ENCODE measurements at regions not wholly inside any gene's neighbourhood (a gene's known extent, or its start where the extent isn't known, plus 50 kb on each side); places are given as distances from the start of the nearest gene placed in this dataset.

DNA sequence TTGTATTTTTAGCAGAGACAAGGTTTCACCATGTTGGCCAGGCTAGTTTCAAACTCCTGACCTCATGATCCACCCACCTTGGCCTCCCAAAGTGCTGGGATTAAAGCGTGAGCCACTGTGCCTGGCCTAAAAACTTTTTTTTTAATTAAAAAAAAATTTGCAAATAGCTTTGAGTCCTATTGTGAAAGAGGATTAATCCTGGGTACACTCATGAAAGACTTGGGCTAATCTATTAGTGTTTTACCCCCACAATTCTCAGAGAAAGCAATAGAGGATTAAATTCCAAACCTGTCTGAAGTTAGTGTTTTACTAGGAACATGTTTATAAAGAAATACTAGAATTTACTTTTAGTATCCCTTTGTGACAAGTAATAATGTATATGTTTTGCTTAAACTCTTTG is 76.9 kb upstream of the ITGB1 start:
- DNase-seq (ENCODE audit: low read depth, low spot score) (no peak), FAIRE-seq (no peak)
- Histone ChIP-seq H2AFZ (ENCODE audit: low read depth, low read length) (no peak overlapping the region), H4K20me1 (replicated peaks; ENCODE audit: control insufficient read depth, extremely low read depth, insufficient read depth, low read length) (no peaks in the 10 kb centered on the region), H3K9me3 (replicated peaks; ENCODE audit: control insufficient read depth, insufficient read depth, low read length) (no peaks in the 10 kb centered on the region), H3K27ac (ENCODE audit: insufficient read depth, low read depth, low read length) (no peak overlapping the region), H3K4me2 (ENCODE audit: insufficient read depth, low read length) (no peak overlapping the region), H3K4me1 (ENCODE audit: control insufficient read depth, extremely low read depth, insufficient read depth, low read length) (peaks cover 16% of the 10 kb centered on the region), H3K9me1 (replicated peaks; ENCODE audit: control insufficient read depth, extremely low read depth, insufficient read depth, low read length) (no peaks in the 10 kb centered on the region), H3K4me3 (replicated peaks in 1 of 3; ENCODE audit: insufficient read depth in 1 of 3, low read depth in 1 of 3, low read length in 3 of 3) (no peak overlapping the region), H3K9ac (replicated peaks; ENCODE audit: extremely low read depth, insufficient read depth, low read length) (no peak overlapping the region), H3K27me3 (ENCODE audit: control insufficient read depth in 2 of 2, insufficient read depth in 2 of 2, low read length in 2 of 2) (no peaks in the 10 kb centered on the region), H3K79me2 (ENCODE audit: control insufficient read depth, insufficient read depth, low read length) (no peaks in the 10 kb centered on the region), H3K36me3 (ENCODE audit: control insufficient read depth in 2 of 2, extremely low read depth in 1 of 2, insufficient read depth in 2 of 2, low read length in 2 of 2) (no peaks in the 10 kb centered on the region)
- dilution Hi-C loops (cut with MboI; ENCODE audit: extremely low pct_ligation_motif_present, low sequenced_read_pairs), result no loop called here
- CTCF ChIA-PET, result no interaction called here
- TF ChIP-seq JUN (IDR thresholded peaks at IDR 0.05; ENCODE audit: borderline replicate concordance, insufficient read depth, insufficient read length, low read depth), result no peak
- no peak for TF ChIP-seq EZH2 (IDR thresholded peaks at IDR 0.05; ENCODE audit: borderline replicate concordance, low read depth, low read length, severe bottlenecking)
- TF ChIP-seq GATA2 (IDR thresholded peaks at IDR 0.05; ENCODE audit: insufficient read depth, insufficient read length, low read depth, low read length), result no peak
- TF ChIP-seq, protein P1, sequence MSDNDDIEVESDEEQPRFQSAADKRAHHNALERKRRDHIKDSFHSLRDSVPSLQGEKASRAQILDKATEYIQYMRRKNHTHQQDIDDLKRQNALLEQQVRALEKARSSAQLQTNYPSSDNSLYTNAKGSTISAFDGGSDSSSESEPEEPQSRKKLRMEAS (IDR thresholded peaks at IDR 0.05; ENCODE audit: insufficient read depth, insufficient read length), result no peak
- TF ChIP-seq, protein P2, sequence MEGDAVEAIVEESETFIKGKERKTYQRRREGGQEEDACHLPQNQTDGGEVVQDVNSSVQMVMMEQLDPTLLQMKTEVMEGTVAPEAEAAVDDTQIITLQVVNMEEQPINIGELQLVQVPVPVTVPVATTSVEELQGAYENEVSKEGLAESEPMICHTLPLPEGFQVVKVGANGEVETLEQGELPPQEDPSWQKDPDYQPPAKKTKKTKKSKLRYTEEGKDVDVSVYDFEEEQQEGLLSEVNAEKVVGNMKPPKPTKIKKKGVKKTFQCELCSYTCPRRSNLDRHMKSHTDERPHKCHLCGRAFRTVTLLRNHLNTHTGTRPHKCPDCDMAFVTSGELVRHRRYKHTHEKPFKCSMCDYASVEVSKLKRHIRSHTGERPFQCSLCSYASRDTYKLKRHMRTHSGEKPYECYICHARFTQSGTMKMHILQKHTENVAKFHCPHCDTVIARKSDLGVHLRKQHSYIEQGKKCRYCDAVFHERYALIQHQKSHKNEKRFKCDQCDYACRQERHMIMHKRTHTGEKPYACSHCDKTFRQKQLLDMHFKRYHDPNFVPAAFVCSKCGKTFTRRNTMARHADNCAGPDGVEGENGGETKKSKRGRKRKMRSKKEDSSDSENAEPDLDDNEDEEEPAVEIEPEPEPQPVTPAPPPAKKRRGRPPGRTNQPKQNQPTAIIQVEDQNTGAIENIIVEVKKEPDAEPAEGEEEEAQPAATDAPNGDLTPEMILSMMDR (IDR thresholded peaks at IDR 0.05; ENCODE audit: extremely low read depth in 1 of 2, insufficient read depth in 1 of 2, low read depth in 1 of 2, low read length in 2 of 2), result no peak
- TF ChIP-seq POLR2A (IDR thresholded peaks at IDR 0.05; ENCODE audit: low read depth, low read length), result no peak
- no peak for TF ChIP-seq POLR2AphosphoS5 (IDR thresholded peaks at IDR 0.05; ENCODE audit: insufficient read depth, low read depth, low read length)
- no peak for TF ChIP-seq MYC (IDR thresholded peaks at IDR 0.05; ENCODE audit: low read depth, low read length)
- TF ChIP-seq FOS (IDR thresholded peaks at IDR 0.05; ENCODE audit: borderline replicate concordance, insufficient read depth, low read length), result no peak
- intact Hi-C loops (cut with micrococcal nuclease), result no loop called here
- POLR2A ChIA-PET, result no interaction called here
- BruUV-seq (replicated peaks), result no TSS peak

Measured in endothelial cell of umbilical vein (primary cell).